ENCODE measurements at regions not wholly inside any gene's neighbourhood (a gene's known extent, or its start where the extent isn't known, plus 50 kb on each side); places are given as distances from the start of the nearest gene placed in this dataset.
A peak's percentile ranks its signal among the peaks of the same experiment; 100 is the strongest.

DNA sequence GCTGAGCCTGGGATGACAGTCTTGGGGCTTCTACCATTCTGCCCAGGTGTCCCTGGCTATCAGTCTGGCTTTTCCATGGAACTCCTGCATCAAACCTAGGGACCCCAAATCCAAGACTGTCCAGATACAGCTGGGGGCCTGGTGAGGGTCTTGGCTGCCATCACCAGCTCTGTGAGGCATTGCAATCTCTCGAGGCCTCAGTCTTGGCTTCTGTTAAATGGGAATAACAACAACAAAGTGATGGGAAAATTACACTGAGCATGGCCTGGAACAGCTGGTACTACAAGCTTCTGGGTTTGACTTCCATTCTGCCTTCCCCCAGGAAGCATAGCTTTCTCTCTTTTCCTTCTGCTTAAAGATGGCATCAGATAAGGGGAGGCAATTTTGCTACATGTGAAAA is 50.0 kb upstream of the LCTL start:
- Mint-ChIP-seq H3K36me3 (peaks cover 0 to 11% of the 10 kb centered on the region in 2 donors), H3K27ac (no peak overlapping the region), H3K9me3 (peaks cover 0 to 4% of the 10 kb centered on the region in 2 donors)
- DNase-seq (ENCODE audit: low spot score in 2 of 2) (no peak), ATAC-seq (no peak)

DNA sequence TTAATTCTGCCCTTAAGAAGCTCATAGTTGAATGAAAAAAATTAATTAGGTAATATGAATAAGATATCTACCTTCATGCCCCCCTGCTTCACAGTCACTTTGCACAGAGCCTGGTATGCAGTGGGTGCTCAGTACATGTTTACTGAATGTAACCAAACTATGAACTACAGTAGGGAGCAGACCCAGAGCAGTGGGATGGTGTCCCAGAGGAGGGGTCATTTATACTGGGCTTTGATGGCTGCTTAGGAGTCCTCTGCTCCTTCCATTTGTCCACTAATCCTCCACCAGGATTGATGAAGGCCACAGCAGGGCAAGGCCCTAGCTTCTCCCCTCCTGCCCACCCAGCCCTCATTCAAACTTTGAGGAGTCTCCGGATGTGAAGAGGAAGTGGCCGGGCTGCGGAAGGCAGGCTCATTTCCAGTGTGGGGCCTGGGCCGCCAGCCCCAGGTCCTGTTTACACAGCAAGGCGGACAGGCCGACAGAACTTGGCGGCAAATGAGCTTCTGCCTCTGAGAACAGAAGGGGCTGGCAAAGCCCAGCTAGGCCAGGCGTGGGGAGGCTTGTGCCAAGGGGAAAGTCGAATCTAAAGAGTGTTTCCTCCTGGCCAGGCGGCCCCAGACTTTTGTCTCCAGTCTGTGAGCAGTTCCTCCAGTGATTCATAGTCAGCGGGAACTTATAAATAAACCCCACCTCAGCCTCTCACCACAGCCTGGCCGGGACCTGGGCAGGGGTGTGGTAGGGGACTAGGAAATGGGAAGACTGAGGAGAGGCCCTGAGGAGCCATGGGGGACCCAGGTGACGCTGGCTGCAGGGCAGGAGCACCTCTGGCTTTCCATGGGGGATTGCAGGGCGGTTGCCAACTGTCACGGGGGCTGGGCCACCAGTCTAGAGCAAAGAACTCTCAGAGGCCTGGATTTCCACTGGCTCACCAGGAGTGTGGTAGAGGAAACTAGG is 51.6 kb upstream of the LCTL start:
- Mint-ChIP-seq H3K27ac (no peak overlapping the region), H3K36me3 (peaks cover 0 to 11% of the 10 kb centered on the region in 2 donors), H3K9me3 (peaks cover 0 to 4% of the 10 kb centered on the region in 2 donors)
- ATAC-seq (no peak), DNase-seq (ENCODE audit: low spot score in 2 of 2) (no peak)

DNA sequence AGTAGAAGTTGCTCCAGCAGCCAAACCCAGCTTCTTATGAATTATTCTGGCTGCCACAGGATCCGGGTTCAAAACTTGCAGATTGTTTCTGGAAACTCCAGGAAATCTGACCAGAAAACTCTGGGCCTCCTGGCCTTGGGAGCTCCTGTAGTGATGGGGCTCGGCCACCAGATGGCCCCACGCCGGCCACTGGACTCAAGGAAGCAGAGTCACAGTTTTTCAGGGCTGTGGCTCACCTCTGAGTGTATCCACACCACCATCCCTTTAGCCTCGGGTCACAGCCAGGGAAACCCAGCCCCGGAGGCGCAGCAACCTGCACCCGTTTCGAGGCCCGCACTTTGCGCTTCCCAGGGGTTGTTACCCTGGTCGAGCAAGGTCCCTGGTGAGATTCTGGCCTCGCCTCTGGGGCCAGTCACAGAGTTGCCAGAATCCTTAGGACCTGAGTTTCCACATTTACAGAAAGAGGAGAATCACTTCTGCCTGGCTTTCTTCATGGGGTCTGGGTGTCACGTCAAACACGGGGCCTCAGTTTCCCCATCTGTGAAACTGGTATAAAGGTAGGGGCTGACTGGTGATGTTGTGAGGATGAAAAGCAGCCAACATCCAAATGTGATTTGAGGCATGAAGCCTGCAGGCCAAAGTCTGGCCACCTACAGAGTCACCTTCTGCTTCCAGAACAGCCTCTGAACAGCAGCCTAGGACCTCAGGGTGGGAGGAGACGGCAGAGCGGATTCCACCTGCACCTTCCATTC is 53.5 kb upstream of the LCTL start:
- Mint-ChIP-seq H3K27ac (no peak overlapping the region), H3K9me3 (no peaks in the 10 kb centered on the region), H3K36me3 (no peaks in the 10 kb centered on the region)
- ATAC-seq (peak; percentile 57 to 67), DNase-seq (ENCODE audit: low spot score in 2 of 2) (peak in 1 of 2 donors; percentile 59)

- DNase-seq (ENCODE audit: low spot score in 2 of 2) (no peak), ATAC-seq (no peak)
- Mint-ChIP-seq H3K9me3 (no peaks in the 10 kb centered on the region), H3K27ac (no peak overlapping the region), H3K36me3 (no peaks in the 10 kb centered on the region)
Measured at GRCh38 chr15:66620341-66620740, 54.5 kb upstream of the LCTL start.

DNA sequence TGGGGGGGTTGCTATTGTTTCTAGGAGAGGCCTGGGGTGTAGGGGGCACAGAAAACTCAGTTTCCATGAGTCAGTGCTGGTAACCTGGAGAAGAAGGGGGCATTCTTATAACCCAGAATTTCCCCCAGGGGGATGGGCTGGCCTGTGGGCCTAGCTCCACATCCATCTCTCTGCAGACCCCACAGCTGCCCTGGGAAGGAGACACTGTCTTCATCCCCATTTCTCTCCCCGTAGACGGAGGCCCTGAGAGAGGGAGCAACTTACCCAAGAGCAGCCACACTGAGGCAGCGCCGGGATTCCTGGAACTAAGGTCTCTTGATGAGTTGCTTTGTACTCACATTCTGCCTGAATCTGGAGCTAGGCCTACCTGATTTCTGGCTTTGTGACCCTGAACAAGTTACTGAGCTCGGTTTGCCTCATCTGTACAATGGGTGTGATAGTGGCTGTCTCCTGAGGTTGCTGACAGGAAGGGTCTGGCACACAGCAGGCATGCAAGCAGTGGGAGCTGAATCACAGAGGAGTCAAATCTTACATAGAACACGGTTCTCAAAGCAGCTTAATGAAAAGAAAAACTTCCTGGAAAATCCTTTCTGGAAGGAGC is 55.0 kb upstream of the LCTL start:
- no peak overlapping the region for H3K27ac Mint-ChIP-seq
- H3K9me3 Mint-ChIP-seq: no peaks in the 10 kb centered on the region
- H3K36me3 Mint-ChIP-seq: no peaks in the 10 kb centered on the region
- no peak for ATAC-seq
- DNase-seq (ENCODE audit: low spot score in 2 of 2): no peak

DNA sequence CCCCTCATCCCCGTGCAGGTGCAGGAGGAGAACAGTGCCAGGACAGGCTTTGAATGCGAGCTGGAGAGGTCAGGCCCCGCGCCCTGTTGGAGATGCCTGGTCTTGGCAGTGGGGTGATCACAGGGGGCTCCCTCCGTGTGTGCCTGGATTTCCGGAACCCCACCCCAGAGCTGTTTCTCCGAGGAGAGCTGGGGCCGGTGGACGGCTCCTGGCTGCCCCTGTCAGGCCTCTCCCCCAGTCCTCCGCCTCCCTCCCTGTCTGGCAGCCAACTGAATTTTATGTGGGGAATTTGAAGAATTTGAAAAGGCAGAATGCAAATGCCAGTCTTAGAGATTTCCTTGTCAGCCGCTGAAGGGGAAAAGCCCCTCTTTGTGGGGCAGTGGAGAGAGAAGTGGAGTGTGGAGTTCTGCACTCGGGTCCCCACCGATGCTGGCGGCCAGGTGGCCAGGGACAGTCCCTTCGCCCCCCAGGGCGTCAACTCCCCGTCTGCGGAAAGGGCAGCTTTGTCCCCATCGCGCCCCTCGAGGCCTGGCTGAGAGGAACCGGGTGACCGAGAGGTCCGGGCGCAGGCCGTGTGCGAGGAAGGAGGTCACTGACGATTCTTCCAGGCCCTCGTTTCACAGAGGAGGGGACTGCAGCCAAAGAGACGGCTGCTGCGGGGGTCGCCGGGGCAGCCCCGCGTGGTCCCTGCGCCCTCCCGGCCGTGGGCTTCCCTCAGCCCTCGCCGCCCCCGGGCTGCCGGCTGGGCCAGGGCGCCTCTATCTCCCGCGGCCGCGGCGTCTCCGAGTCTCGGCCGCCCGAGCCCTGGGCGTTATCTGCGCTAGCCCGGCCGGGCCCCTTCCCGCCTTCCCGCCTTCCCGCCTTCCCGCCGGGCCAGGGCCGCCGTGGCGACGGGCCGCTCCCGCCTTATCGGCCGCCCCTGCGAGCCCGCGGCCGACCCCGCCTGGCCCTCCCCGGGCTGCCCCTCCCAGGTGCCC is 56.0 kb upstream of the LCTL start:
- ATAC-seq (no peak), DNase-seq (ENCODE audit: low spot score in 2 of 2) (no peak)
- no peaks in the 10 kb centered on the region for H3K9me3 Mint-ChIP-seq
- no peak overlapping the region for H3K27ac Mint-ChIP-seq
- H3K36me3 Mint-ChIP-seq: no peaks in the 10 kb centered on the region

GRCh38 chr15:66622591-66623022 is 56.8 kb upstream of the LCTL start:
- DNase-seq (ENCODE audit: low spot score in 2 of 2): no peak
- no peak for ATAC-seq
- H3K36me3 Mint-ChIP-seq: no peaks in the 10 kb centered on the region
- no peaks in the 10 kb centered on the region for H3K9me3 Mint-ChIP-seq
- H3K27ac Mint-ChIP-seq: no peak overlapping the region

GRCh38 chr15:66623801-66624453 is 58.1 kb upstream of the LCTL start:
- ATAC-seq: no peak
- Mint-ChIP-seq H3K27ac (no peak overlapping the region), H3K9me3 (no peaks in the 10 kb centered on the region), H3K36me3 (no peaks in the 10 kb centered on the region)
- DNase-seq (ENCODE audit: low spot score in 2 of 2): no peak

DNA sequence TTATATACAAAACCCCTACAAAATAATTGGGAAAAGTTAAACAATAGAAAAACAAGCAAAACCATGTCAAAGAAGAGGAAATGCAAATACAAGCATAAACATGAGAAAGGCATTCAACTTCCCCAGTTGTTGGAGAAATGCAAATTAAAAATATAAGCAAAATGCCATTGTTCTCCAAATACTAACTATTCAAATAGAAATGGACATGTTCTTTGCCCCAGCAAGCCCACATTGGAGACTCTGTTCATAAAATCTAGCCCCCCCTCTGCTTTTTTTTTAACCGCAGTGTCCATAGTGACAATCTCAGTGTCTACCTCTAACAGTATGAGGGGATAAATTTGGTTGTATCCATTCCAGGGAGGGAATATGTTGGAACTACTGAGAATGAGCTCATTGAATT is 59.7 kb upstream of the LCTL start:
- no peaks in the 10 kb centered on the region for H3K9me3 Mint-ChIP-seq
- DNase-seq (ENCODE audit: low spot score in 2 of 2) (no peak), ATAC-seq (no peak)
- no peak overlapping the region for H3K27ac Mint-ChIP-seq
- H3K36me3 Mint-ChIP-seq: no peaks in the 10 kb centered on the region

- H3K36me3 Mint-ChIP-seq: no peaks in the 10 kb centered on the region
Measured at GRCh38 chr15:66625974-66626373, 60.2 kb upstream of the LCTL start.

GRCh38 chr15:66628976-66629723 is 63.4 kb upstream of the LCTL start:
- Mint-ChIP-seq H3K27ac (no peak overlapping the region), H3K9me3 (no peaks in the 10 kb centered on the region)
- no peak for DNase-seq (ENCODE audit: low spot score in 2 of 2)

More at GRCh38 chr15:66625974-66626373, 60.2 kb upstream of the LCTL start:
- Mint-ChIP-seq H3K9me3 (no peaks in the 10 kb centered on the region), H3K27ac (no peak overlapping the region)
- DNase-seq (ENCODE audit: low spot score in 2 of 2): no peak
- no peak for ATAC-seq

GRCh38 chr15:66629817-66630576 is 64.2 kb upstream of the LCTL start:
- DNase-seq (ENCODE audit: low spot score in 2 of 2) (no peak), ATAC-seq (no peak)
- H3K27ac Mint-ChIP-seq: peak overlapping the region in 1 of 2 donors; percentile 89
- no peaks in the 10 kb centered on the region for H3K9me3 Mint-ChIP-seq
- H3K36me3 Mint-ChIP-seq: no peaks in the 10 kb centered on the region

More at GRCh38 chr15:66628976-66629723, 63.4 kb upstream of the LCTL start:
- no peak for ATAC-seq
- no peaks in the 10 kb centered on the region for H3K36me3 Mint-ChIP-seq

- Mint-ChIP-seq H3K36me3 (no peaks in the 10 kb centered on the region), H3K9me3 (no peaks in the 10 kb centered on the region), H3K27ac (no peak overlapping the region)
- DNase-seq (ENCODE audit: low spot score in 2 of 2) (no peak), ATAC-seq (no peak)
Measured at GRCh38 chr15:66630801-66631351, 65.1 kb upstream of the LCTL start.

- no peaks in the 10 kb centered on the region for H3K9me3 Mint-ChIP-seq
- no peak for ATAC-seq
Measured at GRCh38 chr15:66631616-66632263, 65.9 kb upstream of the LCTL start.

More at GRCh38 chr15:66631616-66632263, 65.9 kb upstream of the LCTL start:
- H3K36me3 Mint-ChIP-seq: no peaks in the 10 kb centered on the region
- peak overlapping the region; percentile 13 to 65 for H3K27ac Mint-ChIP-seq
- DNase-seq (ENCODE audit: low spot score in 2 of 2): no peak

Data from activated naive CD4-positive, alpha-beta T cell treated with anti-CD3 and anti-CD28 coated beads, Interleukin-2, amount 50 U/mL, for 72 hours (primary cell).